ENCODE measurements at regions not wholly inside any gene's neighbourhood (a gene's known extent, or its start where the extent isn't known, plus 50 kb on each side); places are given as distances from the start of the nearest gene placed in this dataset.

DNA sequence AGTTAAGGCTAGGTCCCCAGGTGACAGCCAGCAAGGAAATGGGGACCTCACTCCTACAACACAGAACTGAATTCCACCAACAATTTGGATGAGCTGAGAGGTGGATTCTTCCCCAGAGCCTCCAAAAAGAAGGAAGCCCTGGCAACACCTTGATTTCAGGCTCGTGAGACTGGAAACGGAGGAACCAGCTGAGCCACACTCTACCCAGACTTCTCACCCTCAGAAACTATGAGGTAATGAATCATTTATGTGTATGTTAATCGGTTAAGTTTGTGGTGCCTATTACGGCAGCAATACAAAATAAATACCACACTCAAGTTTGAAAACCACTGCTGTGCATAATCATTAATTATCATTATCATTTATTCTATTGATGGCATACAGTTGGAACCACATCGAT is 532.4 kb upstream of the ANKRD30A start:
- Histone ChIP-seq H3K4me1 (no peaks in the 10 kb centered on the region), H3K36me3 (no peaks in the 10 kb centered on the region), H3K4me3 (no peak overlapping the region), H3K27me3 (no peaks in the 10 kb centered on the region), H3K9me3 (no peaks in the 10 kb centered on the region), H3K27ac (no peak overlapping the region)
- intact Hi-C loops (cut with DNase I) = no loop called here
- DNase-seq = no peak
- no peak for TF ChIP-seq POLR2A (IDR thresholded peaks at IDR 0.05)
- no peak for TF ChIP-seq CTCF (IDR thresholded peaks at IDR 0.05)
- WGBS, 2 donors = 76 to 85% methylated on average over 5 of the region's 5 CpGs

DNA sequence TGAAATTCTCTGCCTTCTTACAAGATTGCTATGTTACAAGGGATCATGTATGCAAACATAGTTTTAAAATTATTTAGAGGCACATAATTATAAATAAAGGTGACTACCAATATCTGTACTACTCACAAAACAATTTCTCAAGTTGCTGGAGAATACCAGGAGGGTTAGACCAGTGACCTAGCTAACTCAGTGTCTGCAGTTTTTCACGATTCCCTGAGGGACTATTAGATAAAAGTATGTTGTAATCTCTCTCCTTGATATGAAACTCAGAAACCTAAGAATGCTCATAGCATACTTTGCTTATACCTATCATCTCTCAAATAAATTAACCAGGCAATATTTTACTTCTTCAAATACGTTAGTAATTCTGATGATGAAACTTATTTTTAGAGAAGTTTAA is 534.0 kb upstream of the ANKRD30A start:
- 67 to 76% methylated on average over 2 of the region's 2 CpGs for WGBS, 2 donors
- Histone ChIP-seq H3K4me3 (no peak overlapping the region), H3K27me3 (no peaks in the 10 kb centered on the region), H3K36me3 (no peaks in the 10 kb centered on the region), H3K4me1 (no peaks in the 10 kb centered on the region), H3K27ac (no peak overlapping the region), H3K9me3 (no peaks in the 10 kb centered on the region)
- no peak for DNase-seq
- no peak for TF ChIP-seq CTCF (IDR thresholded peaks at IDR 0.05)
- intact Hi-C loops (cut with DNase I) = no loop called here

- no peak overlapping the region for H3K4me3 ChIP-seq
- H3K27me3 ChIP-seq = no peaks in the 10 kb centered on the region
- no peaks in the 10 kb centered on the region for H3K4me1 ChIP-seq
- no peak for DNase-seq
- H3K27ac ChIP-seq = no peak overlapping the region
- H3K9me3 ChIP-seq = no peaks in the 10 kb centered on the region
- no peaks in the 10 kb centered on the region for H3K36me3 ChIP-seq
- intact Hi-C loops (cut with DNase I) = no loop called here
- TF ChIP-seq POLR2A (IDR thresholded peaks at IDR 0.05) = no peak
- TF ChIP-seq CTCF (IDR thresholded peaks at IDR 0.05) = no peak
These were observed 541.7 kb upstream of the ANKRD30A start for GRCh38 chr10:36583690-36584089.

- H3K27ac ChIP-seq = no peak overlapping the region
- H3K9me3 ChIP-seq = no peaks in the 10 kb centered on the region
- H3K4me1 ChIP-seq = no peaks in the 10 kb centered on the region
- intact Hi-C loops (cut with DNase I) = no loop called here
- no peak overlapping the region for H3K4me3 ChIP-seq
- H3K27me3 ChIP-seq = no peaks in the 10 kb centered on the region
- no peaks in the 10 kb centered on the region for H3K36me3 ChIP-seq
- TF ChIP-seq POLR2A (IDR thresholded peaks at IDR 0.05) (no peak), CTCF (IDR thresholded peaks at IDR 0.05) (no peak)
- 64% methylated on average over 2 of the region's 2 CpGs for WGBS, 2 donors
- DNase-seq = no peak
These were observed 544.2 kb upstream of the ANKRD30A start for GRCh38 chr10:36581237-36581636.

- intact Hi-C loops (cut with DNase I) = no loop called here
- no peaks in the 10 kb centered on the region for H3K27me3 ChIP-seq
- no peaks in the 10 kb centered on the region for H3K4me1 ChIP-seq
- 64 to 91% methylated on average over 2 to 5 of the region's 5 CpGs for WGBS, 2 donors
- no peaks in the 10 kb centered on the region for H3K9me3 ChIP-seq
- TF ChIP-seq POLR2A (IDR thresholded peaks at IDR 0.05) = no peak
- no peak for TF ChIP-seq CTCF (IDR thresholded peaks at IDR 0.05)
- DNase-seq = no peak
- no peak overlapping the region for H3K27ac ChIP-seq
- no peaks in the 10 kb centered on the region for H3K36me3 ChIP-seq
- H3K4me3 ChIP-seq = no peak overlapping the region
These were observed 547.1 kb upstream of the ANKRD30A start for GRCh38 chr10:36578306-36578705.
